ENCODE measurements at regions not wholly inside any gene's neighbourhood (a gene's known extent, or its start where the extent isn't known, plus 50 kb on each side); places are given as distances from the start of the nearest gene placed in this dataset.

DNA sequence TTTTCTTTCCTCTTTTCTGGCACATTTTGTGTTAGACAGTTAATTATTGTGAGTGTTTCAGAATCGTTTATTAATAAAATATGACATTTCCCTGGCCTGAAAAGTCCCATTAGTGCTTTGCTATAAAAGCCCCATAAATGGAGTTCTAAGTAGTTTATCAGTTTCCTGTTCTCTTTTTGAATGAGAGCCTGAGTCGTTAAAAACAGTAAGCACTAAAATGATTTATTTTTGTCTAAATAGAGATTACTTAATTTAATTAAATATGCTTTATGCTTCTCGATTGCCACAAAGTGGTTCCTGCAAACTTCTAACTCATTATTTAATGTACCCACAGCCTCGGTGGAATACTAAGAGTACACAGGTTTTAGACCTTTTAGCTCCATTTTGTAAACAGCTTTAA is 577.9 kb downstream of the C6orf118 start:
- H3K4me3 ChIP-seq (ENCODE audit: low read depth in 1 of 2, low read length in 2 of 2) = no peak overlapping the region
- H3K4me1 ChIP-seq (ENCODE audit: control insufficient read depth in 1 of 2, insufficient read depth in 2 of 2, low read length in 2 of 2) = no peaks in the 10 kb centered on the region
- no peaks in the 10 kb centered on the region for H3K27me3 ChIP-seq (ENCODE audit: control insufficient read depth in 1 of 2, insufficient read depth in 2 of 2, low read length in 2 of 2)
- no peak overlapping the region for H3K9ac ChIP-seq (ENCODE audit: low read depth in 1 of 2, low read length in 2 of 2)
- no peaks in the 10 kb centered on the region for H3K36me3 ChIP-seq (ENCODE audit: control insufficient read depth in 1 of 2, insufficient read depth in 2 of 2, low read length in 2 of 2)
- no peak overlapping the region for H3K27ac ChIP-seq (ENCODE audit: low read depth, low read length)
- H3K9me3 ChIP-seq (ENCODE audit: control insufficient read depth in 1 of 2, low read length in 2 of 2) = peaks cover 8 to 15% of the 10 kb centered on the region in 2 donors

GRCh38 chr6:164721460-164721859 is 587.9 kb downstream of the C6orf118 start:
- H3K27me3 ChIP-seq (ENCODE audit: control insufficient read depth in 1 of 2, insufficient read depth in 2 of 2, low read length in 2 of 2) = no peaks in the 10 kb centered on the region
- H3K9me3 ChIP-seq (ENCODE audit: control insufficient read depth in 1 of 2, low read length in 2 of 2) = peaks cover 2 to 4% of the 10 kb centered on the region in 2 donors
- no peak overlapping the region for H3K27ac ChIP-seq (ENCODE audit: low read depth, low read length)
- H3K36me3 ChIP-seq (ENCODE audit: control insufficient read depth in 1 of 2, insufficient read depth in 2 of 2, low read length in 2 of 2) = no peaks in the 10 kb centered on the region
- no peak overlapping the region for H3K4me3 ChIP-seq (ENCODE audit: low read depth in 1 of 2, low read length in 2 of 2)
- H3K9ac ChIP-seq (ENCODE audit: low read depth in 1 of 2, low read length in 2 of 2) = no peak overlapping the region
- no peaks in the 10 kb centered on the region for H3K4me1 ChIP-seq (ENCODE audit: control insufficient read depth in 1 of 2, insufficient read depth in 2 of 2, low read length in 2 of 2)

DNA sequence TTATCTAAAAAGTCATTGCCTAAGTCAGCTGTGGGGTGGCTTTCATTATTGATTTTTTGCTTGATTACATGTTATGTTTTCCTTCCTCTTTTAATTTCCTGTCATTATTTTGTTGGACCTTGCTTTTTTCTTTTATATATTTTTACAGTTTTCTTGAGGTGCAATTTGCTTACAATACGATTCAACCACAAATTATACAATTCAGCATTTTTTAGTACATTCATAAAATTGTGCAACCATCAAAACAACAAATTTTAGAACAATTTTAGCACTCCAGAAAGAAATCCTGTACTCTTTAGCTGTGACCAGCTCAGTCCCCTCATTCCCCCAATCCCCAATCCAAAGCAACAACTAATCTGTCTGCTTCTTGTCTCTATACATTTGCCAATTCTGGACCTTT is 608.9 kb downstream of the C6orf118 start:
- Histone ChIP-seq H3K4me1 (ENCODE audit: control insufficient read depth in 1 of 2, insufficient read depth in 2 of 2, low read length in 2 of 2) (no peaks in the 10 kb centered on the region), H3K9me3 (ENCODE audit: control insufficient read depth in 1 of 2, low read length in 2 of 2) (no peaks in the 10 kb centered on the region), H3K36me3 (ENCODE audit: control insufficient read depth in 1 of 2, insufficient read depth in 2 of 2, low read length in 2 of 2) (no peaks in the 10 kb centered on the region)

GRCh38 chr6:164695896-164696295 is 613.5 kb downstream of the C6orf118 start:
- H3K4me1 ChIP-seq (ENCODE audit: control insufficient read depth in 1 of 2, insufficient read depth in 2 of 2, low read length in 2 of 2) = no peaks in the 10 kb centered on the region
- H3K27ac ChIP-seq (ENCODE audit: low read depth, low read length) = no peak overlapping the region
- peaks cover 3 to 10% of the 10 kb centered on the region in 2 donors for H3K9me3 ChIP-seq (ENCODE audit: control insufficient read depth in 1 of 2, low read length in 2 of 2)
- no peaks in the 10 kb centered on the region for H3K36me3 ChIP-seq (ENCODE audit: control insufficient read depth in 1 of 2, insufficient read depth in 2 of 2, low read length in 2 of 2)
- H3K27me3 ChIP-seq (ENCODE audit: control insufficient read depth in 1 of 2, insufficient read depth in 2 of 2, low read length in 2 of 2) = no peaks in the 10 kb centered on the region
- H3K9ac ChIP-seq (ENCODE audit: low read depth in 1 of 2, low read length in 2 of 2) = no peak overlapping the region
- no peak overlapping the region for H3K4me3 ChIP-seq (ENCODE audit: low read depth in 1 of 2, low read length in 2 of 2)

More for the DNA sequence above, 608.9 kb downstream of the C6orf118 start:
- Histone ChIP-seq H3K4me3 (ENCODE audit: low read depth in 1 of 2, low read length in 2 of 2) (no peak overlapping the region), H3K27ac (ENCODE audit: low read depth, low read length) (no peak overlapping the region), H3K9ac (ENCODE audit: low read depth in 1 of 2, low read length in 2 of 2) (no peak overlapping the region), H3K27me3 (ENCODE audit: control insufficient read depth in 1 of 2, insufficient read depth in 2 of 2, low read length in 2 of 2) (no peaks in the 10 kb centered on the region)

DNA sequence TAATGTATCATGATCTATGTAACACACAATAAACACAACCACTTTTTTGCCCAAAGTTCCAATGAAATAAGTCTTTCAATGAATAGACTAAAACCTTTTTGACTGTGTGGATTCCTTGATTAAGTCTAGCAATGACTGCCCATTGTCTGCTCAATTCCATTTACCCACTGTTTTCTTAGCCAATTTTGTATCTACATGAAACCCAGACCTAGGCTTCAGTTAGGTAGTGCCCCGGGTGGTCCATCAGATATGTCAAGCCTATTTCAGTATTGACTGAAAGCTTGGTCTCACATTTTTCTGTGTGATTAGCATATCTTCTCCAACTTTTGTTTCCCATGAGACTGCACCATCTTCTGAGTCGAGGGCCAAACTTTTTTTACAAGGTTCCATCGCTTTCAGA is 615.0 kb downstream of the C6orf118 start:
- H3K27ac ChIP-seq (ENCODE audit: low read depth, low read length) = no peak overlapping the region
- no peaks in the 10 kb centered on the region for H3K36me3 ChIP-seq (ENCODE audit: control insufficient read depth in 1 of 2, insufficient read depth in 2 of 2, low read length in 2 of 2)
- H3K4me1 ChIP-seq (ENCODE audit: control insufficient read depth in 1 of 2, insufficient read depth in 2 of 2, low read length in 2 of 2) = no peaks in the 10 kb centered on the region
- no peaks in the 10 kb centered on the region for H3K27me3 ChIP-seq (ENCODE audit: control insufficient read depth in 1 of 2, insufficient read depth in 2 of 2, low read length in 2 of 2)
- H3K9me3 ChIP-seq (ENCODE audit: control insufficient read depth in 1 of 2, low read length in 2 of 2) = peaks cover 10 to 12% of the 10 kb centered on the region in 2 donors
- H3K4me3 ChIP-seq (ENCODE audit: low read depth in 1 of 2, low read length in 2 of 2) = no peak overlapping the region
- H3K9ac ChIP-seq (ENCODE audit: low read depth in 1 of 2, low read length in 2 of 2) = no peak overlapping the region

- peaks cover 10 to 12% of the 10 kb centered on the region in 2 donors for H3K9me3 ChIP-seq (ENCODE audit: control insufficient read depth in 1 of 2, low read length in 2 of 2)
- no peaks in the 10 kb centered on the region for H3K27me3 ChIP-seq (ENCODE audit: control insufficient read depth in 1 of 2, insufficient read depth in 2 of 2, low read length in 2 of 2)
- H3K36me3 ChIP-seq (ENCODE audit: control insufficient read depth in 1 of 2, insufficient read depth in 2 of 2, low read length in 2 of 2) = no peaks in the 10 kb centered on the region
- no peak overlapping the region for H3K9ac ChIP-seq (ENCODE audit: low read depth in 1 of 2, low read length in 2 of 2)
- H3K4me1 ChIP-seq (ENCODE audit: control insufficient read depth in 1 of 2, insufficient read depth in 2 of 2, low read length in 2 of 2) = no peaks in the 10 kb centered on the region
- no peak overlapping the region for H3K27ac ChIP-seq (ENCODE audit: low read depth, low read length)
- H3K4me3 ChIP-seq (ENCODE audit: low read depth in 1 of 2, low read length in 2 of 2) = no peak overlapping the region
These were observed 615.5 kb downstream of the C6orf118 start for GRCh38 chr6:164693944-164694343.

- Histone ChIP-seq H3K27me3 (ENCODE audit: control insufficient read depth in 1 of 2, insufficient read depth in 2 of 2, low read length in 2 of 2) (no peaks in the 10 kb centered on the region), H3K4me1 (ENCODE audit: control insufficient read depth in 1 of 2, insufficient read depth in 2 of 2, low read length in 2 of 2) (no peaks in the 10 kb centered on the region), H3K36me3 (ENCODE audit: control insufficient read depth in 1 of 2, insufficient read depth in 2 of 2, low read length in 2 of 2) (no peaks in the 10 kb centered on the region), H3K4me3 (ENCODE audit: low read depth in 1 of 2, low read length in 2 of 2) (no peak overlapping the region), H3K9ac (ENCODE audit: low read depth in 1 of 2, low read length in 2 of 2) (no peak overlapping the region), H3K9me3 (ENCODE audit: control insufficient read depth in 1 of 2, low read length in 2 of 2) (peaks cover 10 to 12% of the 10 kb centered on the region in 2 donors), H3K27ac (ENCODE audit: low read depth, low read length) (no peak overlapping the region)
These were observed 616.5 kb downstream of the C6orf118 start for GRCh38 chr6:164692772-164693510.

DNA sequence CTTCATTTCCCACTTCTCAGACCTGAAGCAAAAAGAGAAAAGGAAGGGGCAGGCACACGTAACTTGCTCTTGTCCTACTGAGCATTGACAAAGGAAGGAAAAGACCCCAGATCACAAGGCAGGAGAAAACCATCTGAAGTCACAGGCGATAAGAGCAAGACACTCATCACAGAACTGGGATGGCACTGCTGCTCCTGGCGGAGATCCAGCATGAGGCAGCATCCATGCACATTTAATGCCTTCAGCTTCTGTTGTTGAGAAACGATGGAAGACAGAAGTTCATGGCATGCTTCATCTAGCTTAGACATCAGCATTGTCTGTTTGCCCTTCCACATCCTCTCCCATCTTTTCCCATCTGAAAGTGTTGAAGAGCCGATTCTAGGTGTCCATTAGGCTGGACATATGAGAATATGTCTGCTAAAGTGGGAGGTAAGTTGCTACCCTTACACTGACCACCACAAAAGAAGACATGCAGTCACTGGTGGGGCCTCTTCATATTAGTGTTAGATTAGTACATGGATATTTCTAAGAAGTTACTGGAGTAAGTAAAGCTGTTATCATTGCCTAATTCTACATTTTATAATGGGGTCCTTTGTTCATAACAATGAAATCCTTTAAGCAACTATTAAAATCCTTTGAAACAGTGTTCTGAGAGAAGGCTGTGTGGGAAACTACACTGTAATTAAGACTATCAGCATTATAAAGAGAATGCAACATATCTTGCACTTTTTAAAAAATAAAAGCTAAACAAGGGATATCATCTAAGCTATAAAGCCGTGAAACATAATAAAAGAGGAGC is 618.5 kb downstream of the C6orf118 start:
- Histone ChIP-seq H3K4me1 (ENCODE audit: control insufficient read depth in 1 of 2, insufficient read depth in 2 of 2, low read length in 2 of 2) (no peaks in the 10 kb centered on the region), H3K27me3 (ENCODE audit: control insufficient read depth in 1 of 2, insufficient read depth in 2 of 2, low read length in 2 of 2) (no peaks in the 10 kb centered on the region), H3K9me3 (ENCODE audit: control insufficient read depth in 1 of 2, low read length in 2 of 2) (peaks cover 10 to 12% of the 10 kb centered on the region in 2 donors), H3K4me3 (ENCODE audit: low read depth in 1 of 2, low read length in 2 of 2) (no peak overlapping the region), H3K9ac (ENCODE audit: low read depth in 1 of 2, low read length in 2 of 2) (no peak overlapping the region), H3K27ac (ENCODE audit: low read depth, low read length) (no peak overlapping the region), H3K36me3 (ENCODE audit: control insufficient read depth in 1 of 2, insufficient read depth in 2 of 2, low read length in 2 of 2) (no peaks in the 10 kb centered on the region)

- Histone ChIP-seq H3K27me3 (ENCODE audit: control insufficient read depth in 1 of 2, insufficient read depth in 2 of 2, low read length in 2 of 2) (no peaks in the 10 kb centered on the region), H3K9me3 (ENCODE audit: control insufficient read depth in 1 of 2, low read length in 2 of 2) (peaks cover 10 to 12% of the 10 kb centered on the region in 2 donors), H3K4me3 (ENCODE audit: low read depth in 1 of 2, low read length in 2 of 2) (no peak overlapping the region), H3K27ac (ENCODE audit: low read depth, low read length) (no peak overlapping the region), H3K4me1 (ENCODE audit: control insufficient read depth in 1 of 2, insufficient read depth in 2 of 2, low read length in 2 of 2) (no peaks in the 10 kb centered on the region), H3K36me3 (ENCODE audit: control insufficient read depth in 1 of 2, insufficient read depth in 2 of 2, low read length in 2 of 2) (no peaks in the 10 kb centered on the region), H3K9ac (ENCODE audit: low read depth in 1 of 2, low read length in 2 of 2) (no peak overlapping the region)
These were observed 619.2 kb downstream of the C6orf118 start for GRCh38 chr6:164690241-164690640.

- H3K9me3 ChIP-seq (ENCODE audit: control insufficient read depth in 1 of 2, low read length in 2 of 2) = peaks cover 5 to 8% of the 10 kb centered on the region in 2 donors
- H3K36me3 ChIP-seq (ENCODE audit: control insufficient read depth in 1 of 2, insufficient read depth in 2 of 2, low read length in 2 of 2) = no peaks in the 10 kb centered on the region
These were observed 644.1 kb downstream of the C6orf118 start for GRCh38 chr6:164665328-164665727.

More at GRCh38 chr6:164665328-164665727, 644.1 kb downstream of the C6orf118 start:
- no peaks in the 10 kb centered on the region for H3K27me3 ChIP-seq (ENCODE audit: control insufficient read depth in 1 of 2, insufficient read depth in 2 of 2, low read length in 2 of 2)
- H3K4me1 ChIP-seq (ENCODE audit: control insufficient read depth in 1 of 2, insufficient read depth in 2 of 2, low read length in 2 of 2) = no peaks in the 10 kb centered on the region
- H3K27ac ChIP-seq (ENCODE audit: low read depth, low read length) = no peak overlapping the region
- no peak overlapping the region for H3K4me3 ChIP-seq (ENCODE audit: low read depth in 1 of 2, low read length in 2 of 2)
- no peak overlapping the region for H3K9ac ChIP-seq (ENCODE audit: low read depth in 1 of 2, low read length in 2 of 2)
